Islet of Langerhans (tissue), 1 donor: ENCODE measurements at regions not wholly inside any gene's neighbourhood (a gene's known extent, or its start where the extent isn't known, plus 50 kb on each side); places are given as distances from the start of the nearest gene placed in this dataset.
"Not testable (repeated sequence)": the region's sequence is repeated elsewhere in the genome, so short reads cannot be mapped to it uniquely, and the experiment has no call there.

Experiments used
- FAIRE-seq: peaks from one replicate; lab custom pipeline; 2011; peaks lifted over from hg19 to GRCh38; lab: Jason Lieb, UNC

DNA sequence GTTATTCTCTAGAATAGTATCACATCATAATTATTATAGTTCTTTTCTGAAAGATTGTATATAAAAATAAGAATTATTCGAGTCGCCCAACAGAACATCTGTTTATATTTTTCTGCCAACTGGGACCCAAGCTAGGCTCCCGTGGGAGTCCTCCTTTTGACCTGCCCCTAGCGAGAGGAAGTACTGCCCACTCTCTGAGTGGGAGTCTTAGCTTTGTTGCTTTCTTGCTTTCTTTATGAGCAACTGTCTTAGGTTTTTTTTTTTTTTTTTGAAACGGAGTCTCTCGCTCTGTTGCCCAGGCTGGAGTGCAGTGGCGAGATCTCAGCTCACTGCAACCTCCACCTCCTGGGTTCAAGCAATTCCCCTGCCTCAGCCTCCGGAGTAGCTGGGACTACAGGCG is 202.0 kb upstream of the ZNF184 start:
- no peak for FAIRE-seq

DNA sequence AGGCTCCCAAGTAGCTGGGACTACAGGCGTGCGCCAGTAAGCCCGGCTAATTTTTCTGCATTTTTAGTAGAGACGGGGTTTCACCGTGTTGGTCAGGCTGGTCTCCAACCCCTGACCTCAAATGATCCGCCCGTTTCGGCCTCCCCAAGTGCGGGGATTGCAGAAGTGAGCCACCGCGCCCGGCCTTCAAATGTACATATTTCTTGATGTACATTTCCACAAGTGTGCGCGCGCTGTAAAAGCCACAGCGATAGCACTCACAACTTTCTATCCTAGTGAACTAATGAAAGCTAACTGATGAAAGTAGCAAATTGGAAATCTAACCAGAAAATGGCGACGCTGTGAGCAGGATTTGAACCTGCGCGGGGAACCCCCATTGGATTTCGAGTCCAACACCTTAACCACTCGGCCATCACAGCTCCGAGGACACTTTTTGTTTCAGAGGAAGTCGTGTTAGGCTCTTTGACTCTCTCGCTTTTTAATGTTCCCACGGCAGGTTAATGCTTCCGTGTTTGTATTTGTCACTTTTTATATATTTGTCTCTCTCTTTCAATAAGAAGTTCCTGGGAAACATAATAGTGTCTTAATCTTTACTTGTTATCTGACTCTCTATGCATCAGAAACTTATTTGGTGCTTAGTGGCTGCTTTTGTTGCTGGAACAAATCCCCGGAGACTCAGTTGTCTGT is 199.4 kb upstream of the ZNF184 start:
- FAIRE-seq = no peak

- no peak for FAIRE-seq
These were observed 196.9 kb upstream of the ZNF184 start for GRCh38 chr6:27669624-27670301.

- no peak for FAIRE-seq
These were observed 196.4 kb upstream of the ZNF184 start for GRCh38 chr6:27669295-27669623.

- FAIRE-seq = no peak
These were observed 195.8 kb upstream of the ZNF184 start for GRCh38 chr6:27668442-27669294.

GRCh38 chr6:27667657-27668441 is 194.9 kb upstream of the ZNF184 start:
- no peak for FAIRE-seq

DNA sequence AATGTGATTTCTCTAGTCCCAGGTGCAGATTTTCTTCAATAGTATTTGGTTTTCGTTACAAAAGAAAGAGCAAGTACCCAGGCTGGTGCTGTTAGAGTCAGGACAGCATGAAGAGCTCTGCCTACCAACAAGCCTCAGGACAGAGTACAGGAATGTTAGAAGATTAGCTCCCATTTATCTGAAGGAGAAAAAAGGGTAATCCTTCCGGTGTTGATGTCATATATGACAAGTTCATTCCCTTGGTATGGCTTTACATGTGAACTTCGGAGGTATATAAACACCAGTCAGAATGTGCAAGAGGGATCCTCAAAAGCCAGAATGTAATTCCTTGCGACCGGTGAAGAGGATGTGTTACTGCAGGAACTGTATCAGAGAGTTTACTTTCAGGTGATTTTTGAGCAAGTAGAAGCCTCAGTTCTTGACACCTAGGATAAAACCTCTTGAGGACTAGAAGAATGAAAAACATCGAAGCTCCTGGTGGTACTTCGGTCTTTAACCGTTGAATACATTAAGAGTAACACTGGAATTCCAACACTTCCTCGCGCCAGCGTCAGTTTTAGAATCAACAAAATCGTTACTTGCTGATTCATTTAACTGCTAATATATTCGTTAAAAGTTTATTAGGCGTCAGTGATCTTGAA is 194.2 kb upstream of the ZNF184 start:
- no peak for FAIRE-seq

- FAIRE-seq = no peak
These were observed 189.9 kb upstream of the ZNF184 start for GRCh38 chr6:27662769-27663168.

DNA sequence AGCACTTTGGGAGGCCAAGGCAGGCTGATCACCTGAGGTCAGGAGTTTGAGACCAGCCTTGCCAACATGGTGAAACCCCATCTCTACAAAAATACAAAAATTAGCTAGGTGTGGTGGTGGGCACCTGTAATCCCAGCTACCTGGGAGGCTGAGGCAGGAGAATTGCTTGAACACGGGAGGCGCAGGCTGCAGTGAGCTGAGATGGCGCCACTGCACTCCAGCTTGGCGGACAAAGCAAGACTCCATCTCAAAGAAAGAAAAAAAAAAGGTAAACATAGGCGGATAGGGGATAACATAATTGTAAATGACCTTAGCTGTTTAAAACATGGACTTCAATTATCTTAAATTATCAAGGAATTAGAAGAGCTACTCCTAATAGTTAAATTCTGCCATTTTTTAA is 189.3 kb upstream of the ZNF184 start:
- FAIRE-seq = not testable (repeated sequence)

DNA sequence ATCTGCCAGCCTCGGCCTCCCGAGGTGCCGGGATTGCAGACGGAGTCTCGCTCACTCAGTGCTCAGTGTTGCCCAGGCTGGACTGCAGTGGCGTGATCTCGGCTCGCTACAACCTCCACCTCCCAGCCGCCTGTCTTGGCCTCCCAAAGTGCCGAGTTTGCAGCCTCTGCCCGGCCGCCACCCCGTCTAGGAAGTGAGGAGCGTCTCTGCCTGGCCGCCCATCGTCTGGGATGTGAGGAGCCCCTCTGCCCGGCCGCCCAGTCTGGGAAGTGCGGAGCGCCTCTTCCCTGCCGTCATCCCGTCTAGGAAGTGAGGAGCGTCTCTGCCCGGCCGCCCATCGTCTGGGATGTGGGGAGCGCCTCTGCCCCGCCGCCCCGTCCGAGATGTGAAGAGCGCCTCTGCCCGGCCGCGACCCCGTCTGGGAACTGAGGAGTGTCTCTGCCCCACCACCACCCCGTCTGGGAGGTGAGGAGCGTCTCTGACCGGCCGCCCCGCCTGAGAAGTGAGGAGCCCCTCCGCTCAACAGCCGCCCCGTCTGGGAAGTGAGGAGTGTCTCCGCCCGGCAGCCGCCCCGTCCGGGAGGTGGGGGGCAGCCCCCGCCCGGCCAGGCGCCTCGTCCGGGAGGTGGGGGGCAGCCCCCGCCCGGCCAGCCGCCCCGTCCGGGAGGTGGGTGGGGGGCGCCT is 180.4 kb upstream of the ZNF184 start:
- not testable (repeated sequence) for FAIRE-seq

DNA sequence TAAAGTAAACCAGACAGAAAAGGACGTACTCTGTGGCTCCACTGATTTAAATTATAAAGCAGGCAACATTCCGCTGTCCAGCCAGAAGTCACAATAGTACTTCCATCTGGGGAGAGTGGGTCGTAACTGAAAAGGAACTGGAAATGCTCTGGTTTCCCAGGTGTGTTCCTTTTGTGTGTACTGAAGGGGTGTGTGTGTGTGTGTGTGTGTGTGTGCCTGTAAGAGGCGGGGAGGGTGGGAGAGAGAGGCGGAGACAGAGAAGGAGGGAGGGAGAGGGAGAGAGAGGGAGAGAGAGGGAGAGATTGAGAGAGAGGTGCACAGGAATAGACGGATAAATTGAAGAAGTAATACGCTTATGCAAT is 178.4 kb upstream of the ZNF184 start:
- FAIRE-seq = no peak

- FAIRE-seq = no peak
These were observed 177.9 kb upstream of the ZNF184 start for GRCh38 chr6:27650620-27651370.

GRCh38 chr6:27644528-27644927 is 171.6 kb upstream of the ZNF184 start:
- no peak for FAIRE-seq

DNA sequence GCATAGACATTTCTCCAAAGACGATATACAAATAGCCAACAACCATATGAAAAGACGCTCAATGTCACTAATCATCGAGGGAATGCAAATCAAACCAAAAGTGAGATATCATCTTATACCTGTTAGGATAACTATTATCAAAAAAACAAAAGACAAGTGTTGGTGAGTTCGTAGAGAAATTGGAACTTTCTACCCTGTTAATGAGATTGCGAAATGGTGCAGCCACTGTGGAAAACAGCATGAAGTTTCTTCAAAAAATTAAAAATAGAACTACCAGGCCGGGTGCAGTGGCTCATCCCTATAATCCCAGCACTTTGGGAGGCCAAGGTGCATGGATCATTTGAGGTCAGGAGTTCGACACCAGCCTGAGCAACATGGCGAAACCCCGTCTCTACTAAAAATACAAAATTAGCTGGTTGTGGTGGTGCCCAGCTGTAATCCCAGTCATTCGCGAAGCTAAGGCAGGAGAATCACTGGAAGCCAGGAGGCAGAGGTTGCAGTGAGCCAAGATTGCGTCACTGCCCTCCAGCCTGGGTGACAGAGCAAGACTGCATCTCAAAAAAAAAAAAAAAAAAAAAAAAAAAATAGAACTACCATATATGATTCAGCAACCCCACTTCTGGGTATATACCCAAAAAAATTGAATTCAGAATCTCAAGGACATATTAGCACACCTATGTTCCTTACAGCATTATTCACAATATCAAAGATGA is 170.0 kb upstream of the ZNF184 start:
- no peak for FAIRE-seq

- FAIRE-seq = not testable (repeated sequence)
These were observed 163.0 kb upstream of the ZNF184 start for GRCh38 chr6:27635886-27636285.

DNA sequence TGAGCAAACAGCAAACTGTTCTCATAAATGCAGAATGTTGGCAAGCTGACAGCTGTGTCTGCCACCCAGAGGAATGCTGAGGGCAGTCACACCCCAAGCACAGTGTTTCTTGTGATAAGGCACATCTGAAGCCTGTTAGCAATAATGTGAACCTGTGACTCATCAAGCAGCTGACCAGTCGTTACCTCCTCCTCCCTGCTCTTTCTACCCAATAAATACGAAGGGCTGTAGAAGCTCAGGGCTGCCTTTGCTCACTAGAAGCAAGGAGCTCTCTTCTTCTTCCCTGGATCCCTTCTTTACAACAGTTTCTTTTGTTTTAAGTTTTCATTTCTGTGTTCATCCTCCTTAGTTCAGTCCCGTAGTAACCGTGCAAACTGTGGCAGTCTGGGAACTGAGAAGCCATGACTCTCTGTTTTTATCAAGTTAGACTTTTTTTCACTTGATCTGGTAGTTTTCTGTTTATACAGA is 160.3 kb upstream of the ZNF184 start:
- FAIRE-seq = not testable (repeated sequence)

- no peak for FAIRE-seq
These were observed 158.7 kb upstream of the ZNF184 start for GRCh38 chr6:27631609-27631916.

GRCh38 chr6:27630727-27631608 is 158.1 kb upstream of the ZNF184 start:
- FAIRE-seq = no peak

DNA sequence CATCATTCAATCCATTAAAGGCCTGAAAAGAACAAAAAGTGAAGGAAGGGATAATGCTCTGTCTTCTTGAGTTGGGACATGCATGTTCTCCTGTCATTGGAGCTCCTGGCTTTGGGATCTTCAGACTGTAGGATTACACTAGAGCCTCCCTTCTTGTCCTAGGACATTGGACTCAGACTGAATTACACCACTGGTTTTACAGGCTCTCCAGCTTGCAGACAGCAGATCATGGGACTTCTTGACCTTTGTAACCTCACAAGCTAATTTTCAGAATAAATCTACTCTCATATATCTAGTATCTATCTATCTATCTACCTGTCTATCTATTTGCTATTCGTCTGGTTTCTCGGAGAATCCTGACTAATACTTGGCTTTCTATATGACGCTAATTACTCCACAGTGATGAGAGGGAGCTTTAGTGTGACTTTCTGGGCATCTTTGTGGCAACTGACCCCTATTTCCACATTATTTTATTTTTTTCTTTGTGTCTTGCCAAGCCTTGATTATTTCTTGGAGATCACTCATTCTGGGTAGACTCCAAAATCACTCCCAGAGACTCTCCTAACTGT is 151.9 kb upstream of the ZNF184 start:
- FAIRE-seq = no peak
